HG03196 (cell line): ENCODE measurements at regions not wholly inside any gene's neighbourhood (a gene's known extent, or its start where the extent isn't known, plus 50 kb on each side); places are given as distances from the start of the nearest gene placed in this dataset.
A peak's percentile ranks its signal among the peaks of the same experiment; 100 is the strongest.
"Not testable (repeated sequence)": the region's sequence is repeated elsewhere in the genome, so short reads cannot be mapped to it uniquely, and the experiment has no call there.

Experiments used
- ATAC-seq: cut with Tn5 transposase; IDR thresholded peaks from one replicate; pipeline ENCODE4 v1.9.1; 2021; ENCODE audit not compliant: unreplicated experiment

DNA sequence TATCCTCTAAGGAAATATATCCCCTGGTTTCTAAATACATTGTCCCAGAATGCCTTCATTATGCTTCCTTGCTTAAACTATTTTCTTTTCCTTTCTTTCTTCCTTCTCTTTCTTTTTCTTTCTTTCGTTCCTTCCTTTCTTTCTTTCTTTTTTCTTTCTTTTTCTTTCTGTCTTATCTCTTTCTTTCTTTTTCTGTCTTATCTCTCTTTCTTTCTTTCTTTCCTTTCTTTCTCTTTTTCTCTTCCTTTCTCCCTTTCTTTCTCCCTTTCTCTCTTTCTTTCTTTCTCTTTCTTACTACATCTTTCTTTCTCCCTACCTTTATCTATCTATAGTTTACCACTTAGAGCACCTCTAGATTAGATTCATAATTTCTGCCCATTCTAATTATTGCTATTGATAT is 552.1 kb downstream of the PYDC2 start:
- ATAC-seq, result no peak

DNA sequence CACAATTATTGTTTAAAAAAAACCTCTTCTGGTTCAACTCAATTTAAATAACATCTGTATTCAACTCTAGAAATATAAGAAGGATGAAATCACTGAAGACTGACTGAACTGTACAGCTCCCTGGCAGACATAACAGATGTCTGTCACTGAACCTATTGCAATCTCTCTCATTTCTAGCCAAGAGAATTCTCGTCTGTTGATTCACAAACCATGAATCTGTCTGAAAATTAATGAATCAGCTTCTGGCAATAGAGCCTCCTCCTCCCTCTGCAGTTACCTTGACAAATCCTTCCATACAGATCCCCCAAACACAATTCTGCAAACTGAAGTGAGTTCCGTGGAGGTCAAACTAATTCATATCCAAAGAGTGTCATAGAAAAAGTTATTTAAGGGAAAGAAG is 561.4 kb downstream of the PYDC2 start:
- ATAC-seq, result no peak

DNA sequence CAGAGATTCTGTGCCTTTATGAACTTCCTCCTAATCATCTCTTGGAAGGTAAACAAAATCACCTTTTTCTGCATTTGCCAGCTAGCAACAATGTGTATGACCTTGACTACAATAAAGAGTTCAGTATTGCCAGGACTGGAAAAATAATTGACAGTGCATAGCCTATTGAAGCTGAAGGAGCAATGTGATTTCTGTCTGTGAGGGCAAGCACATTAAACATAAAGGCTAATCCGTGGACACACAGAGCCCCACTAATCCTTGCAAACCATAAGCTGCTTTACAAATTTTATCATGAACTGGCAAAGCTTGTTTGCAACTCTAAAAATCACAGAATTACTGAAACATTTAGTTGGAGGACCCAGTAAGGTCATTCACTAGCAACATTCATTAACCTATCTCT is 563.8 kb downstream of the PYDC2 start:
- ATAC-seq, result no peak

DNA sequence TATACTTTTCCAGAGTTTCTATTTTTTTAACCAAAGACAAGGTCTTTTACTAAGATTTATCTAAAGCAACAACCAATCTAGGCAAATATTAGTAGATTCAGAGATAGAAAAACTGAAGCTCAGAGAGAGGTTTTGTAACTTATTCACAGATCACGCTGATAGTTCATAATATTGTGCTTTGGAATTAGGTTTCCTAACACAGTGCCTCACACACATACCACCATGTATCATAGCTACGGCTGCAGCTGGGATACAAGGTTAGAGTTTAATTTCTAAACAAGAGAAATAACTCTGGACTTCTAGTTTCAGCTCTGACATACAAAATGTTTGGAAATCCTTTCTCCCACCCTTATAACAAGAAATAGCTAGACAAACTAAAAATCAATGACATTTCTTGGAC is 565.7 kb downstream of the PYDC2 start:
- no peak for ATAC-seq

DNA sequence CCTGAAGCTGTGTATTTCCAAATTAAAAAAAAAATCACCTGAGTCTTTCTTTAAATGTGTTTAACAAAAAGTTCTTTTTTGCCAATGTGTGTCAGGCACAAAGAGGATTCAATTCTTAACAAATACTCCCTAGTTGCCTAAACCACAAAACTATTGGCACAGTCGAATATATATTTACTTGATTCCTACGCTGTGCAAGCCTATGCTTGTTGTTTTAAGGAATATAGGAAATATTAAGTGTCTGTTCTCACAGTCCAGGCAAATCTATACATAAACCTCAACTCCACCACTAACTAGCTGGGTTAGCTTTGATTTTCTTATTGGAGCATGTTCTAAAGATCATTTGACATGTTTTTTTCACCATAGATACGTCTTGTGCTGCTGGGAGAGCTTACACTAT is 571.0 kb downstream of the PYDC2 start:
- ATAC-seq, result no peak

DNA sequence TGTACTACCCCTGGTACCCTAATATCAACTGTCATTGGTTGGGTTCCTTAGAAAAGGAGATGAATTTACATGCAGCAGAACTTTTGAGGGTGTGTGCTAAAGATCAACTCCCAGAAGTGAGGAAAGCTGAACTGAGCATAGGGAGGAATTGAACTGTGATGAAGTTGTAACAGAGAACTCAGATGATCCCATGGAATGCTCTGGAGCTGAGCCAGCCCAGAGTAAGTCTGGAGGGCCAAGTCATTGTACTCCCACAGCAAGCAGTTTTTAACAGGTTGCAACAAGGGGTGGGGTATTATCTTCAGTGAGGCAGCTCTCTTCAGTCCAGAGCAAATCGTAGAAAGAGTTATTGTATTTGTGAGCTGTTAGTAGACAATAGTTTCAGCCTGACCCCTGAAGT is 572.3 kb downstream of the PYDC2 start:
- no peak for ATAC-seq

DNA sequence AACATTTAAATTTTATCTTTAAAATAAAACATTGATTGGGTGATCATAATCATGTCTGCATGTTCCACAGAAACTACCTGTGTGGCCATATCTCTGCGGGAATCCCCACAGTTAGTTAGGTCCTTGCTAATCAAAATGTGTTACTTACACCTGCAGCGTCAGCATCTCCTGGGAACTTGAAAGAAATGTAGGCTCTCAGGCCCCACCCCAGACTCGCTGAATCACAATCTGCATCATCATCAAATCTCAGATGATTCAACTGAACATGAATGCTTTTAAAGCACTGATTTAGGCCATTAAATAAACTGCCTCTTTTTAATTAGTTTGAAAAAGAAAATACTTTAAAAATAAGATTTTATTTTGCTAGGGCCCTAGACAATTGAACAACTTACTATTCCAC is 577.8 kb downstream of the PYDC2 start:
- no peak for ATAC-seq

DNA sequence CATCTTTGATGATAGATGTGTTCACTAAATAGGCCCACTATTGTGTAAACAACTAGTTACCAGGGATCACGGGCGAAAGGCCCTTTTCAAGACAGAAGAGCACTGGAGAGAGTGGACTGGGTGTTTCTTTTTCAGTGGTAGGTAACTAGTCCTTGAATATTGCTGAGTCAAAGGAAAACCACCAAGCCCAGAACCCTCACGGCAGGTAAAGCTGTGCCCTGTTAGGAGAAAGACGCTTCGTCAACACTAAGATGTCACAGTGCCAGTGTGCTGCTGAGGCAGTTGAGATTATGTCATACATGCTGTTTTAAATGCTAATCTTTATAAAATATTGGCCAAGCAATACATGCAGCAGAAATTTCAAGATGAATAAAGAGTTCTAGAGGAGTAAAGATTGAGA is 578.6 kb downstream of the PYDC2 start:
- ATAC-seq, result no peak

DNA sequence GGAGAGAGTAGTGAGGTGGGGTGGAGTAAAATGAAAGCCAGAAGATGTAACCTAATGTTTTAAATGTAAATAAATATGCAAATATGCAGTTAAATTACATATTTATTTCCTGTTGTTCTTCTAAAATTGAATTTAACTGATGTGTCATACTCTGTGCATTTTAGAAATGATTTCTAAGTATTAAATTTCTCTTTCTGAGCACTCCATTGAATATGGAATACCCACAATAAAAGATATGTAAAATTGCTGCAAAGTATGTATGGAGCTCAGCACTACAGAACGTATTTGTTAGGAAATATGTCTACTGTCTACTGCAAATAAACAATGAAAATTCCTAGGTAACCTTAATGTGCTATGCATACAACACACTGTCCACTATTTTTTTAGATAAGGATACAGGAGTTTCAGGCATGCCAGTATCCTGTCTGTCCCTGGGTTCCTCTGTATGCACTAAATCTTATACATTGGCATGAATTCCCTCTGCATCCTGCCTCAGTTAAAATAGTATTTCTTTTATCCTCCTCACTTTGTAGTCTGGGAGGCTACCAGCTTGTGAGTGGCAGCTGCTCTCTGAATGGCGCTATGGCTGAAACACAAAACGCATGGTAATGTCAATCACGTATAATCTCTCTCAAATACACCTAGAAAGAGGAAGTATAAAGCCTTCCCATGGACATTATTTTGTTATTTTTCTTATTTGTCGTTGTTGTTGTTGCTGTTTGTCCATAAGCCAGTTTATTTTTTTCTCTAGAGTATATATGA is 579.5 kb downstream of the PYDC2 start:
- no peak for ATAC-seq

DNA sequence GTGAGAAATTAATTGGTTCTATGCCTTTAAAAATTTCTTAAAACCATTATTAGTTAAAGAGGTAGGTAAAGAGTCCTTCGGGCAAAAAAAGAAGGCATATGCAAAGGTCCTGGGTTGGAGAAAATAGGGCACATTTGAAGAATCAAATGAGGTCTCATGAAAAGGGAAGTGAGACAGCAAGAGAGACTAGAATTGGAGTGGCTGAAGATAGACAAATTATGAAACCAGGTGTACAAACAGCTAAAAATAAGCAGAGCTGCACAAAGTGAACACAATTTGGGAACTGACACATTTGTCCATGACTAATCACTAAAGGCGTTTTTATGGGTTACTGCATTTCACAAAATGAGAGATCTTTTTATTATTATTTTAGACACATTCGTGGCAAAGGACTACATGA is 581.2 kb downstream of the PYDC2 start:
- ATAC-seq, result peak; percentile 98

DNA sequence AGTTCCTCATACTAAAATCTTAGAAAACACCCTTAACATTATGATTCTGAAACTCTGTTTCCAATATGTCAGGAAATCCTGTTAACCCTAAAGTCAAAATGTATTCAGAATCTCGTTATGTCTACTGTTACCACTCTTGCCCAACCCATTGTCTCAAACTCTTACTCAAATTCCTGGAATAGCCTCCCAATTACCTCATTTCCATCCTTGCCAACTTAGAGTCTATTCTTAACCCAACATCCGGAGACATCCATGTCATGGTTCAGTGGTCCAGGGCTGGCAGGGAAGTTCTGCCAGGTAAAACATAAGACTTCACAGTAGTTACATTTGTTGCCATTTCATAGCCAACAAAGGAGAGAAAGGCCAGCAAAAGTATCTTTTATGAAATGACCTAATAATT is 593.9 kb downstream of the PYDC2 start:
- ATAC-seq, result no peak

DNA sequence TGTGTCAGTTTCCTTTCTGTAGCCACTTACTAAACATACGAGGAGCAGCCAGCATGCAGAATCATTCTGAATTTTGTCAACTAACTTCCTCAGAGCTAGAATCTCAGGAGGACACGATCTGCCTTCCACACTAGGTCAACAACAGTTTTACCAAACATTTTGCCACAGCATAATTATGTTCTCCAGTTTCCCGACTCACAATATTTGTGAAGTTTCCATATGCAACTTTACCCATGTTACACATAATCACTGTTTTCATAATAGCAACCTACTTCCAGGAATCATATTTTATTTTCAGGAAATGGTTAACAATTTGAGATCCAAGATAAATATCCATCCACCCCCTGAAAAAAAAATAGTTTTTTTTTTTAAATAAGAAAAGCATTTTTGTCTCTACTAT is 595.0 kb downstream of the PYDC2 start:
- ATAC-seq, result no peak

DNA sequence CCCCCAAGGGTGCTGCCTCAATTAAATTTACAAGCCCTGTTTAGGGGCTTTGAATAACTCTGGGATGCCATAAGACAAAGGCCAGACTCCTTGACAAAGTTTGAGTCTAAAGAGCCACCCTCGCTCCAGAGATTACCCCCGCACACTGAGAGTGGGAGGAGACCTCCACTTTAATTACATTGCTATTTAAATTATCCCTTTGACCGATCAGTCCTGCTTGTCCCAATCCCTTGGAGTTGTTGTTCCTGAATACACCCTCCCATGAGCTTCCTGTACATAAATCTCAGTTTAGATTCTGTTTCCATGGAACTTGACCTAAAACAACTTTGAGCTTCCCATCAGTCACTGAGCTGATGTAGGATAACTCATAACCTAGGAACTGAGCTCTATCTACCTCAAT is 596.3 kb downstream of the PYDC2 start:
- ATAC-seq, result no peak

DNA sequence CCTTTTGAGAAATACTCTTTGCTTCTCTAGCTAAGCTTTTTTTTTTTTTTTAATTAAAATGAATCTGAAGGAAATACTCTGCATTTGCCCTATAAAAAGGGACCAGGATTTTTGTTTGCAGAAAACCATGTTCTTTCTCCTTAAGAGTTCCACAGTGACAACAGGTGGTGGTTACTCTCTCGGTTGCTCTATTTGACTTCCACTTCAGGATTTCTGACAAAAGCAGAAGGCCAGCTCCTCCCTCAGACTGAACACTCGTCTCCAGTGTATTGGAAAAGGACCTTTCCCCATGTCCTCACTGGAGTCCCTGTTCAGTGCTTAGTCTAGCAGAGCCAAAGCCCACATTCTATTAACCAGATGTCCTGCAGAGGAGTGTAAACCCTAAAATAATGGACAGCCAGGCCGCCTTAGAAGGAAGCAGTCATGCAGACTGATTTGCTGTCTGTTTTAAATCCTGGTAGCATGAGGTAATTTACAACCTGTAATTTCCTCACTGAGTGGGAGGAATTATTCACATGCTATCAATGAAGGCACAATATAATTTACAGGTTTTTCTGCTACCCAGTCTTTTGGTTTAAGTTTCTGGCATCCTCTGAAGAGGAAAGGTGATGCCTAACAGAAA is 599.3 kb downstream of the PYDC2 start:
- no peak for ATAC-seq

DNA sequence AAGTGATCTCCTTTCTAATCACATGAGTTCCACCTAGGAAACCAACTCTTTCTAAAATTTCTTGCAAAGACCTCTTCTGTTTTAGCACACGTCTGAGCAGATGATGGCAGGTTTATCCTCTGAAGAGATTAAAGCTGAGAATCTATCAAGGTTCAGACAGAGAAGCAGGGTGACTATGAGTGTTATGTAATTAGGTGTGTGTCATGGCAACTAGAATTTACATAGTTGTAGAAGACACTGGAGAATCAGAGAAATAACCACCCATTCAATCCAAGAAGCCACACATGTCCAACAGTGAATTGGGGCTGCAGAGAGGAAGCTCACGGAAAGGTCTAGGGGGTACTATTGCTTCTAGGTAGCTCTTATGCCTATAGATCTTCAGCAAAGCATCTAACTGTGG is 600.5 kb downstream of the PYDC2 start:
- ATAC-seq, result no peak

DNA sequence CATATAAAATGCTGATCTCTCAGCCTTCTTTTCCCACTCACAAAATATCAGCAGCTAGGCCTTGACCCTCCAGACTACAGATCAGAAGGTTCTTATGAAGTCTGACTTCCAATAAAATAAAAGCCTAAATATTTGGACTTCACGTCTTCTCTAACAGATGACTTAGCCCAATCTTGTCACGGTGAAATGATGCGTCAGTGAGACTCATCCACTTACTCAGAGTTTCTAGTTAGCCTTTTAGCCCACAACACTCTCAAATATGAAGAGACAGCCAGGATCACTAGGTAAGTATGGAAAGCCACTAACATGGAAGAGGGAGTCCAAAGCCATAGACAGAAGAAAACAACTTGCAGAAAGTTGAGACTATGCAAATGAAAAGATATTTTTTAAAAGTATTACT is 601.2 kb downstream of the PYDC2 start:
- ATAC-seq, result no peak

DNA sequence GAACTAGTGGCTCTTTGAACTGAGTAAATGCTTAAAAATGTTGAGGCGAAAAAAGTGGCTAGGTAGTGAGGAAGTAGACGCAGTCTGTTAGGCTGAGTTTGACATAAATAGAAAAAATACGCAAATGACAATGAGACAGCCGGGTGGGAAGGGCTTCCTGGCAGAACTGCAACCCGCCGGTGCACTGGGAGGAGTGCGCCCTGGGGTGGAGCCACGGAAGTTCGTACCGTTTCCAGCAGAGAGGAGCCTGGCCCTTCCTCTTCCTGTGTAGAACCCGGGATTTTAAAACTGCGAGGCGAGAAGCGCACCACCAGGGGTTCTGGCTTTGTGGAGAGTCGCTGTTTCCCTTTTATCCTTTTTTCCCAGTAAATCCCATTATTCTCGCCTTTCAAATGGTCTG is 602.6 kb downstream of the PYDC2 start:
- ATAC-seq, result peak; percentile 92

DNA sequence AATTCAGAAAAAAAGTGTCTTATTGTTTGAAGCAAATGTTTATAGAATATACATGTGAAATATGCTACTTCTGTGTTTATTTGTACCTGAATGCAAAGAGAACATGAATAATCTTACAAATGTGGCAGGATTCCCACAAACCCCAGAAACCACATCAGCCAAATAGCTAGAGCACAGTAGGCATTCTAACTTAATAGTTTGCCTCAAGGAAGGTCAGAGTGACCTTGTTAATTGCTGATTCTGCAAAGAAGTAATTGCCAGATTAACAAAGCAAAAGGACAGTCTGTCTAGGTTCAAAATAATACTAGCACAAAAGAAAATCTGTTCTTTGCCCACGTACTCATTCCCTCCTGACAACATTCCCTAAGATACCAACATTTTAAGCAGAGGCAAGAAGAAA is 604.0 kb downstream of the PYDC2 start:
- no peak for ATAC-seq

DNA sequence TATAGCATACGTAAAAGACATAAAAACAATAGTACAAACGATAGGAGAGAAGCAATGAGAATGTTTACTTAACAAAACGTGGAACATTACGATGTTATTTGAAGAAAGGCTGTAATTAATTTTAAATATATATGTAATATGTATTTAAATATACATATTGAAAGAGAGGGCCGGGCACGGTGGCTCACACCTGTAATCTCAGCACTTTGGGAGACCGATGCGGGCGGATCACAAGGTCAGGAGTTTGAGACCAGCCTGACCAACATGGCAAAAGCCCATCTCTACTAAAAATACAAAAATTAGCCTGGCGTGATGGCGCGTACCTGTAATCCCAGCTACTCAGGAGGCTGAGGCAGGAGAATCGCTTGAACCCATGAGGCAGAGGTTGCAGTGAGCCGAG is 605.3 kb downstream of the PYDC2 start:
- not testable (repeated sequence) for ATAC-seq

DNA sequence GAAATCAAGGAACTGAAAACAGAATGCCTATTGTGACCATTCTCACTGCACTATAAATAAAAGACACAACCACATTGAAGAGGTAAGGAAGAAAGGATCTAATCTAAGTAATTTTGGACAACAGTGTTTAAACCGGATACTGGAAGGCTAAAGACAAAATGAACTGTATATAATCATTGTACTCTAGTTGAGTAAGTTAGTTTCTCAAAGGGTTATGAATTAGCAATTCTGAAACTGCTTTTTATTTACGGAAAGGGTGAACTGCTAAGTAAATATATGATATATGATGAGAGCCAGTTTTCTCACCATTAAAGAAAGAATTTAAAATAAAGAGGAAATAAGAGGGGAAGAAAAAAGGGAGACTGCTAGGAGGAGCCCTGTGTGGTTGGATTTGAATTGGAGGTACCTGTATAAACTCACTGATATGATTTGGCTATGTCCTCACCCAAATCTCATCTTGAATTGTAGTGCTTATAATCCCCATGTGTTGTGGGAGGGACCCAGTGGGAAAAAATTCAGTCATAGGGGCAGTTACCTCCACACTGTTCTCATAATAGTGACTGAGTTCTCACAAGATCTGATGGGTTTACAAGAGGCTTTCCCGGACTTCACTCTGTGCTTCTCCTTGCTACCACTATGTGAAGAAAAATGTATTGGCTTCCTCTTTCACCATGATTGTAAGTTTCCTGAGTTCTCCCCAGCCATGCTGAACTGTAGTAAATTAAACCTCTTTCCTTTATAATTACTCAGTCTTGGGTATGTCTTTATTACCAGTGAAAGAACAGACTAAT is 607.7 kb downstream of the PYDC2 start:
- ATAC-seq, result peak; percentile 86

DNA sequence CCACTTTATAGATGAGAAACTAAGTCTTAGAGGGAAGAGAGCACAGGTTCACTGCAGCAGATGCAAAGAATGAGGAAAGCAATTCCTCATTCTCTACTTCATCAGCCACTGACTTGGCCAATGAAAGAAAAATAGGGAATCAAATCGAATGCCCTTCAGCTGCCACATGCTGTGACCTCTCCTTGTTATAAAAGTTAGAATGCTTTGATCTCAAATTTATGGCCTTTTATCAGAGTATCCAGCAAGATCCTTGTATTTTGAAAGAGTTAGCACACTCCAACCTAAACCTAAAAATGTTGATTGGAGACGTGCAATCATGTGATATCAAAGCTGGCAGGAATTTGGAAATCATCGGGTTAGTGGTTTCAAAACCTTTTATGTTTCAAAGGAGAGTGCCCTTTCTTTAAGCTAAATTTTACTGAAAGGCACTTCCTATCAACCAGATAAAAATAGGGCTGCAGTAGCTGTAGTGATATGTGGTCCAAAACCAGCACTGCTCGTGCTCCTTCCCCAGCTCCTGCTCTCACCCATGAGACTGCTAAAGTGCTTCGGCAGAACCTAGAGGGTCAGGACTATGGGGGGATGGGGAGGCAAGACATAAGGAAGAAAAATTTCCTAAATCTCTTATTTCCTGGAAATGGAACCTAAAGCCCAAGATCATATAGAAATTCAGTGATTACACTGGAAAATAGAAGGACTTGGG is 617.0 kb downstream of the PYDC2 start:
- no peak for ATAC-seq

DNA sequence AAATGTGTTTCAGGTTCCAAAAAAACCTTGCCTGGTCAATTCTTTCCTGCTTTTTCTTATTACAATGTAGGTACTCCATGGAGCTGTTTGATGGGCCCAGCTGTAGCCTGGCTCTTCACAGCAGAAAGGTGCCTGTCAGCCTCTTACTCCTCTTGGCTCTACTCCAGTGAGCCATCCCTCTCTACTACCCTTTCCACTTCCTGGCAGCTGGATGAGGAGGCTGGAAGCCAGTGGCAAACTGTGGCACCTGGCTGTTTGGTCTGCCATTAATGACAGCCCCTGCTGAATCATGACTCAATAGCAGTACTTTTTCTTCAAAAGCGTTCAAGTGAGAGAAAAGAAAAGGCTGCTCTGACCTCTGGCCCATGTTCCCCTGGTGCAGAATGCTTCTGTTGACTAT is 618.1 kb downstream of the PYDC2 start:
- ATAC-seq, result no peak
